HG03521 (cell line): ENCODE measurements at regions not wholly inside any gene's neighbourhood (a gene's known extent, or its start where the extent isn't known, plus 50 kb on each side); places are given as distances from the start of the nearest gene placed in this dataset.

Experiments used
- ATAC-seq: cut with Tn5 transposase; IDR thresholded peaks from one replicate; pipeline ENCODE4 v1.9.1; 2021; ENCODE audit warnings: mild to moderate bottlenecking, moderate library complexity; ENCODE audit not compliant: unreplicated experiment

- ATAC-seq = no peak
Measured at GRCh38 chr2:183607995-183608394, 483.8 kb downstream of the NUP35 start.

GRCh38 chr2:183608747-183609146, 484.5 kb downstream of the NUP35 start:
- no peak for ATAC-seq

DNA sequence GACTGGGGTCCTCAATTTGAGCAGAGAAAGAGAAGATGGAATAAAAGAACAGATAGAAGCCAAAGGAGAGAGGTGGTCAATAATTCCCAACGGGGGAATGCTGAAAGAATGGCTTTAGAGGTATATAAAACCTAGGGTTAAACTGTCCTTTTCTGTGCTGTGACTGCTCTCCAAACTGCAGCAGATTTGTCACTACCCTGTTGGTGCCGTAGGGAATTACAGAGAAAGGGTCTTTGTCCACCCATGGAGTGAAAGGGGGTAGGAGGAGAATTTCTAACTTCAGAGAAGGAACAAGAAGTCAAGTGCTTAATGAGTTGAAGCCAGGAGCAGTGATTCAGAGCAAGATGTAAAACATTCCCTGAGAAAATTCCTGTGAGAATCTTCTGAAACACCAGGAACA, 486.5 kb downstream of the NUP35 start:
- ATAC-seq = no peak

GRCh38 chr2:183614799-183615435, 490.7 kb downstream of the NUP35 start:
- no peak for ATAC-seq

DNA sequence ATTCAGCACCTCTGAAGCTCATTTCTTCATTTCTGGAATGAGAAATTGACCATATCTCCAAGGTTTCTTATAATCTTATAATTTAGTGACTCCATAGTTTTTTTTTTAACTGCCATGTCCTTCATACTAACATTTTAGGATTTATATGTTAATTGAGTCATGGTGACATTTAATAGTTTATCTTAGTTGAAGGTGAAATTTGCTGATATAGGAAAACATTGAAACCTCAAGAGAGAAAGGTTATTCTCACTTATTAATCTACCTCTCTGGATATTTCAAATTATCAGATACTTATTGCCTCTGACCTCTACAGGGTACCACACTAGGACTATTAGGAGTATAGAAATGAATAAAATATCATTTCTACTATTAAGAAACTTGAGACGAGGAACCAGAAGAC, 499.0 kb downstream of the NUP35 start:
- ATAC-seq = no peak

GRCh38 chr2:183630964-183631363, 506.7 kb downstream of the NUP35 start:
- no peak for ATAC-seq

- no peak for ATAC-seq
Measured at GRCh38 chr2:183656121-183656520, 531.9 kb downstream of the NUP35 start.

GRCh38 chr2:183665425-183665824, 541.2 kb downstream of the NUP35 start:
- no peak for ATAC-seq

GRCh38 chr2:183666031-183666430, 541.8 kb downstream of the NUP35 start:
- no peak for ATAC-seq

DNA sequence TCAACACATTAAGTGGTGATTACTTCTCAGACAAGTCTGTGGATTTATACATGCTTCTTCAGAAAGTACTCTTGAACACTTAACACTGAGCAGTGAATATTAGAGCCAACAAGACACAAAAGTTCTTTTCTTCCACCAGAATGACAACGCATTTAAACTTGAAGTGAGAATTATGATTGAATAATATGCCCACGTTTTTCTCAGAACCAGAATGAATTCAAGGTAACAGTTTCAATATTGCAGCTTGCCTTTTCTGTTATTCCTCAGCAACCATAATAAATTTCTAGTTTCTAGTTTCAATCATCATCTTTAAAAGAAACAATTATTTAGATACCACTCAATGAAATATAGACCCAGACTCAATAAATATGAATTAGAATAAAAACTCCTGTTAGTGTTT, 547.0 kb downstream of the NUP35 start:
- no peak for ATAC-seq

DNA sequence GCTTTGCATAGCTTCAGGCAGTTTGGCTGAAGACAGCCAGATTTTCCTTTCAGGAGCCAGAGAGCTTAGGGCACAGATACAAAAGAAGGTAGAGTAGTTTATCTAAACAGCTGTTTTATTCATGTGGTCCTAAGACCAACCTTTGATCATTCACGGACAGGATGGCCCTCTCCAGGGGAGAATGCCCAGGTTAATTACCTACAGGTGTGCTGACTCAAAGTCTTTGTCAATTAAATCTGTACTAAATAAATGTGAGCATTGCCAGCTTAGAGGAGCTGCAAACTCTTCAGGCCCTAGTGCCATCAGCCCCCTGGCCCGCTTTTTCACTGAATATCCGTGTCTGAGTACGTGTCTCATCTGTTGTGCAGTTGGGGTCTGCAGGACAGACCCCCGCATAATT, 554.7 kb downstream of the NUP35 start:
- no peak for ATAC-seq

DNA sequence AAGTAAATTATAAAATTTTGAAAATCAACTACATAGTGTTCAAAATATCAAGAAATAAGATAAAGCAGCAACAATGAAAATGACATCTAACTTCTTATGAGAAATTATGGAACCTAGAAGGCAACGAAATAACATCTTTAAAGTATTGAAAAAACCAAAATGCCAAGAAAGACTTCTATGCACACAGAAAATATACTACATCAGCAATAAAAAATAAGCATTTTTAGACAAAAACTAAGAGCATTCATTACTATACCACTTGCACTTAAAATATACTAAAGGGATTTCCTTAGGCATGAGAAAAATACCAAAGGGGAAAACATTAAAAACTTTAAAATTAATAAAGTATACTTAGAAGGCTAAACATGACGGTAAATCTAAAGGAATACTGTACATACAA, 556.3 kb downstream of the NUP35 start:
- no peak for ATAC-seq

DNA sequence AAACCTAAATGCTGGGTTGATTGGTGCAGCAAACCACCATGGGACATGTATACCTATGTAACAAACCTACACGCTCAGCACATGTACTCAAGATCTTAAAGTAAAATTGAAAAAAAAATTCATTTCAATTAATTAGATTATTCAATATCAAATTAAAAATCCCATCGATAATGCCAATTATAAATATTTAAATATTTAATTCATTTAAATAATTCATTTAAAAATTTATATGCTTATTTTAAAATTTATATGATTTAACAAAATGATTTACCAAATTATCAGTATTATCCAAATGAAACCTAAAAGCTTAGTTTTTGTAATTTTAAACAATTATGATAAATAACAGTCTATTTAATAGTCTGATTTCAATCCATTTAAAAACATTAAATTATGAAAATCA, 560.4 kb downstream of the NUP35 start:
- ATAC-seq = no peak

DNA sequence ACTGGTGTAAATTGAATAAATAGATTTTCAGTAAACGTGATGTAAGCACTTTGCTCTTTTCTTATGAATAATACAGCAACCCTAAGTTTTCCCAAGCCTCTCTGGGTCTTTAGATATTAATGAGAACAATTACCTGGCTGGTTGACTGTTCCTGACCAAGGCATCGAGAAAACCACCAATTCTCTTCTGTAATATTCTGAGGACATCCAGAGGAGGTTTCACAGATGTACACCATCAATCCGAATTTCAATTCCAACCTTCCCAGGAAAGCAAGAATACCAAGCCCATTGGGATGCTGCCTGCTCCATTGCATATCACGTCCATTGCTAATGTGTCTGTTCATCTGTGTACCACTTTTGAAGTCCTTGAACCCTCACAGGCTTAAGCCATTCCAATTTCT, 571.8 kb downstream of the NUP35 start:
- ATAC-seq = no peak

DNA sequence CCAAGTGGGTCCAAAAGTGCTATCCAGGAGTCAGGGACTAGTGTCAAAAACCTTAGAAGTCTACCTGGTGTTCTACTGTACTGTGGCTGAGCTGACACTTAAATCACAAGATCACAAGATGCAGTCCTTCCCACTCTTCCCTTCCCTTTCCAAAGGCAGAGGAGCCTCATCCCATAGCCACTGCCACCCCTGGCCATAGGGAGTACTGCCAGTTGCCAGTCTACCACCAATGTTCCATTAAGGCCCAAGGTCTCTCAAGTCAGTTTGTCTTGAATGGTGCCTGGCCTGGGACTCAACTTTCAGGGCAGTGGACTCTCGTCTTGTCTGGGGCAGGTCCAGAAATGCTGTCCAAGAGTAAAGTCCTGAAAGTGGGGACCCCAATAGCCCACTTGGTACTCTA, 585.6 kb downstream of the NUP35 start:
- ATAC-seq = no peak

- ATAC-seq = no peak
Measured at GRCh38 chr2:183718246-183718645, 594.0 kb downstream of the NUP35 start.

DNA sequence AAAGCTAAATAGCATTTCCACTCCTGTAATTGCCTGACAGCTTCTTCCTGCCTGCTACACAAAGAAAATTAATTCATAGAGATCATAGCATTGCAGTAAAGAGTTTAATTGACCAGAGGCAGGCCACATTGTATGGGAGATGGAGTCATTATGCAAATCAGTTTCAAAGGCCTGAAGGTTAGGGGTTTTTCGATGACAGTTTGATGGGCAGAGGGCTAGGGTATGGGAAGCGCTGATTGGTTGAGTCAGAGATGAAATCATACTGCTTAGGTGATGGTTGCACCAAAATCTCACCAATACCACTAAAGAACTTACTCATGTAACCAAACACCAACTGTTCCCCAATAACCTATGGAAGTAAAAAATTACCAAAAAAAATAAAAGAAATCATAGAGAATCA, 599.0 kb downstream of the NUP35 start:
- no peak for ATAC-seq

DNA sequence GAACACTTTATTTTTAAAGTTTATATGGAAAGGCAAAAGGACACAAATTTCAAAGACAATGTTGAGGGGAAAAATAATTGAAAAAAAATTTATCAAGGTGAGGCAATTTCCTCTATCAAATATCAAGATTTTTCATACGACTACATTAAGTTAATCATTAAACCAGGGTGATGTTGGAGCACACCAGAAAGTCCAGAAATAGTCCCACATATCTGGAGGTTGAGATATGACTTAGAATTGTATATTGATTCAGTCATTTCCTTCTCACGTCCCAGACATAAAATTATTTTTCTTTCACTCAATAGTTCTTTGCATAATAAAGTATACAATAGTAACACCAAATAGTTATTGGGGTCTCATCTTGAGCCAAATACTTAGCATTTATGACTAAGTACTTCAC, 605.1 kb downstream of the NUP35 start:
- no peak for ATAC-seq

- ATAC-seq = no peak
Measured at GRCh38 chr2:183740241-183740640, 616.0 kb downstream of the NUP35 start.

- no peak for ATAC-seq
Measured at GRCh38 chr2:183752571-183752970, 628.3 kb downstream of the NUP35 start.

GRCh38 chr2:183759033-183759432, 634.8 kb downstream of the NUP35 start:
- no peak for ATAC-seq

DNA sequence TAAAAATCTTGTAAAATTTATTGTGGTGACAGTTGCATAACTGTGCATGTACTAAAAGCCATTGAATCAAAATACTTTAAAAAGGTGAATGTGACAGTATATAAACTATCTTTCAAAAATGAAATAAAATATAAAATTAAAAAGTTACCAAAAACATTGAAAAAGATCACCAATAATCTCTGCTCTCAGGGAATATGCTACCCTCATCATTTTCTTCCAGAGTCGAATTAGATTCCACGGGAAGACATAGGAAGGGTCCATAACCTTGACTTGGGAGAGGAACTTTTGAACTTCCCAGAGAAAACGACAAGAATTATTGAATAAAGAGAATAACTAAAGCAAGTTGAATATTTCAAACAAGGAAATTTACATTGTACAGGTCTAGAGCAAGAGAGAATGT, 649.5 kb downstream of the NUP35 start:
- ATAC-seq = no peak

- ATAC-seq = no peak
Measured at GRCh38 chr2:183780072-183780471, 655.8 kb downstream of the NUP35 start.
